Osteoblast (primary cell): ENCODE measurements at regions not wholly inside any gene's neighbourhood (a gene's known extent, or its start where the extent isn't known, plus 50 kb on each side); places are given as distances from the start of the nearest gene placed in this dataset.
"Not testable (repeated sequence)": the region's sequence is repeated elsewhere in the genome, so short reads cannot be mapped to it uniquely, and the experiment has no call there.

Source experiments
- DNase-seq: peaks from one replicate; pipeline ENCODE4 v3.0.0; 2011; ENCODE audit warnings: low spot score, mixed read lengths; ENCODE audit not compliant: insufficient read length; ENCODE audit errors: missing footprints
- H2AFZ ChIP-seq: 2 replicates; pipeline ENCODE4 v1.6.0; 2011; ENCODE audit warnings: mild to moderate bottlenecking, low read length
- H3K27ac ChIP-seq: 2 replicates; pipeline ENCODE4 v1.5.1; 2011; ENCODE audit warnings: mild to moderate bottlenecking, low read depth, low read length, moderate library complexity
- H3K27me3 ChIP-seq: 2 replicates; pipeline ENCODE4 v1.6.0; 2012; ENCODE audit warnings: mild to moderate bottlenecking, control low read depth, inconsistent platforms, low read length, moderate library complexity; ENCODE audit not compliant: insufficient read depth
- H3K36me3 ChIP-seq: 2 replicates; pipeline ENCODE4 v1.5.1; 2011; ENCODE audit warnings: mild to moderate bottlenecking, low read length, control low read depth, moderate library complexity; ENCODE audit not compliant: insufficient read depth
- H3K4me1 ChIP-seq: 2 replicates; pipeline ENCODE4 v1.5.1; 2011; ENCODE audit warnings: mild to moderate bottlenecking, low read length, control low read depth, moderate library complexity; ENCODE audit not compliant: insufficient read depth
- H3K4me2 ChIP-seq: 2 replicates; pipeline ENCODE4 v1.6.0; 2011; ENCODE audit warnings: mild to moderate bottlenecking, low read length; ENCODE audit not compliant: insufficient read depth
- H3K4me3 ChIP-seq: fragments of 200-600 bp; sonication (generic); 3 replicates; pipeline ENCODE4 v1.5.1; 2012; ENCODE audit warnings: mild to moderate bottlenecking, low read length, inconsistent platforms; ENCODE audit not compliant: insufficient read depth
- H3K79me2 ChIP-seq: 2 replicates; pipeline ENCODE4 v1.6.0; 2012; ENCODE audit warnings: mild to moderate bottlenecking, low read length, control low read depth, inconsistent platforms; ENCODE audit not compliant: insufficient read depth
- H3K9me3 ChIP-seq: 2 replicates; pipeline ENCODE4 v1.5.1; 2011; ENCODE audit warnings: low read depth, low read length, control low read depth
- H4K20me1 ChIP-seq: 2 replicates; pipeline ENCODE4 v1.6.0; 2012; ENCODE audit warnings: mild to moderate bottlenecking, low read length, control low read depth; ENCODE audit not compliant: insufficient read depth
- CTCF ChIP-seq: IDR thresholded peaks from 2 replicates; pipeline ENCODE4 v1.5.1; 2011; ENCODE audit warnings: mild to moderate bottlenecking, low read depth, low read length, moderate library complexity; ENCODE audit errors: extremely low read depth

DNA sequence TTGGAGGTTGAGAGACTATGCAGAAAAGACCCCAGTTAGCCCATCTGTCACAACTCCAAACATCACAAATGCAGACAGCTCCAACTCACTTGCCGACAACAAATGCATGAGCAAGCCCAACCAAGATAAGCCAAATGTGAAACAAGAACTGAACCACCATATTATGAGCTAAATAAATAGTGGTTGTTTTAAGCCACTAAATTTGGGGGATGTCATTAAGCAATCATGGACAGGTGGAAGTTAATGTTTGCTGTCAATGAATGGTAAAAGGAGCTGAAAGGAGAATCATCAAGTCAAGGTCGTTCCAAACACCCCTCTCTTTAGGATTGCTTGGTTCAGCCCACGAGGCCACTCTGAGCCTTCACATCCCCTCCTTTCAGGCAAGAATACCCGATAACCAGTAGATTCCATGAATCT, 71.2 kb upstream of the PLCB4 start:
- no peak for DNase-seq
- no peak for TF ChIP-seq CTCF
- H3K9me3 ChIP-seq, result no peaks in the 10 kb centered on the region
- H3K36me3 ChIP-seq, result no peaks in the 10 kb centered on the region
- no peak overlapping the region for H3K4me3 ChIP-seq
- H3K27me3 ChIP-seq, result no peaks in the 10 kb centered on the region
- no peaks in the 10 kb centered on the region for H4K20me1 ChIP-seq
- no peak overlapping the region for H2AFZ ChIP-seq
- H3K27ac ChIP-seq, result no peak overlapping the region
- H3K4me2 ChIP-seq, result no peak overlapping the region
- no peaks in the 10 kb centered on the region for H3K4me1 ChIP-seq
- H3K79me2 ChIP-seq, result no peaks in the 10 kb centered on the region

DNA sequence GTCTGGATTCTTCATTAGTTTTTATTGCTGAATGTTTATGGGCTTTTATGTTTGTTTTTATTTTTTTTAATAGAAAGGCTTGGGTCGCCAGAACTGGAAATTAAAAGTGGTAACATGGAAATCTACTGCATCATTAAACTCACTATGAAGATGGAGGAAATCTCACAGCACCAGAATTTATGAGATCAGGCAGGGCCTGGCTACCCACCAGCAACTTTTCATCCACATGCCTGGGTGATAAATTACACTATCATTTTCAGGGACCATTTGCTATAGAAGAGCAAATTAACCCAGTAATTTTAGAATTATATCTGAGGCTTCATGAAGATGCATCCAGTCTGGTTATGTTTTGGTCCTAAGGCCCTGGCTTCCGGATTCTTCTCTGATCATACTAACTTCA, 57.8 kb upstream of the PLCB4 start:
- no peaks in the 10 kb centered on the region for H3K9me3 ChIP-seq
- H2AFZ ChIP-seq, result no peak overlapping the region
- DNase-seq, result no peak
- H3K4me1 ChIP-seq, result peaks cover 4% of the 10 kb centered on the region
- H3K4me2 ChIP-seq, result no peak overlapping the region
- no peak for TF ChIP-seq CTCF
- no peaks in the 10 kb centered on the region for H4K20me1 ChIP-seq
- H3K36me3 ChIP-seq, result no peaks in the 10 kb centered on the region
- no peak overlapping the region for H3K27ac ChIP-seq
- no peak overlapping the region for H3K4me3 ChIP-seq
- no peaks in the 10 kb centered on the region for H3K27me3 ChIP-seq
- no peaks in the 10 kb centered on the region for H3K79me2 ChIP-seq

- DNase-seq, H2AFZ ChIP-seq, H3K79me2 ChIP-seq, H3K27me3 ChIP-seq, H3K9me3 ChIP-seq, H3K4me3 ChIP-seq, H4K20me1 ChIP-seq, H3K4me2 ChIP-seq, H3K36me3 ChIP-seq: not testable (repeated sequence)
- H3K4me1 ChIP-seq, result peaks cover 14% of the 10 kb centered on the region
- H3K27ac ChIP-seq, result peak overlapping the region; percentile 57
Measured at GRCh38 chr20:9015232-9015983, 53.5 kb upstream of the PLCB4 start.

DNA sequence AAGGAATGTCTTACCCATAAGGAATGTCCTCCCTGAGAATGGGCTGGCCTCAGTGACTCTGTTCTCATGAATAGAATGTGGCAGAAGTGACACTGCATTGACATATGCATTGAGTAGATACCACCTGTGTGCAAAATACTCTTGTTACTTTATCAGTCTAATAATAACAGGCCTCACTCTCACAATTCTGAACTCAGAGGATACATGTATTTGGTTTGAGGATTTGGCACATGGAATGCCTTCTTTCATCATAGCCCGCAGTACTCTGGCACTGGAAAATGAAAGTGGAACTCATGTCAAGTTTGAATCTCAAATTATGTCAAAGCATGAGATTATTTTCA, 52.9 kb upstream of the PLCB4 start:
- H3K4me2 ChIP-seq, result peak overlapping the region; percentile 33
- H3K4me3 ChIP-seq, result no peak overlapping the region
- H3K79me2 ChIP-seq, result no peaks in the 10 kb centered on the region
- no peaks in the 10 kb centered on the region for H4K20me1 ChIP-seq
- no peaks in the 10 kb centered on the region for H3K36me3 ChIP-seq
- H3K4me1 ChIP-seq, result peaks cover 14% of the 10 kb centered on the region
- H3K27me3 ChIP-seq, result no peaks in the 10 kb centered on the region
- no peak overlapping the region for H2AFZ ChIP-seq
- H3K27ac ChIP-seq, result peak overlapping the region; percentile 57
- H3K9me3 ChIP-seq, result no peaks in the 10 kb centered on the region
- DNase-seq, result no peak
- TF ChIP-seq CTCF, result no peak
